Neural cell (in vitro differentiated cells): ENCODE measurements at regions not wholly inside any gene's neighbourhood (a gene's known extent, or its start where the extent isn't known, plus 50 kb on each side); places are given as distances from the start of the nearest gene placed in this dataset.

ENCODE experiments used
- H2AFZ ChIP-seq: fragments of 200-600, 300-800 bp; sonication (generic), shearing (Covaris generic); 2 replicates; pipeline ENCODE4 v1.6.0; 2014; ENCODE audit warnings: low read depth, mild to moderate bottlenecking, antibody characterized with exemption, low read length, moderate library complexity
- H3F3A ChIP-seq: fragments of 200-600 bp; shearing (Covaris generic); 2 replicates; pipeline ENCODE4 v1.6.1; 2016; ENCODE audit warnings: mild to moderate bottlenecking, moderate library complexity, mixed read lengths, antibody characterized with exemption, low read length; ENCODE audit not compliant: insufficient read depth, poor library complexity, severe bottlenecking
- H3K27ac ChIP-seq: fragments of 200-600, 300-800 bp; sonication (generic), shearing (Covaris generic); 2 replicates; pipeline ENCODE4 v1.5.1; 2014; ENCODE audit warnings: mild to moderate bottlenecking, low read length, moderate library complexity
- H3K27me3 ChIP-seq: fragments of 300-800, 200-600 bp; sonication (generic), shearing (Covaris generic); 2 replicates; pipeline ENCODE4 v1.6.0; 2014; ENCODE audit warnings: mild to moderate bottlenecking, low read depth, low read length, moderate library complexity; ENCODE audit not compliant: insufficient read depth
- H3K36me3 ChIP-seq: fragments of 300-800, 200-600 bp; sonication (generic), shearing (Covaris generic); 2 replicates; pipeline ENCODE4 v1.5.1; 2014; ENCODE audit warnings: mild to moderate bottlenecking, antibody characterized with exemption, low read length, moderate library complexity; ENCODE audit not compliant: insufficient read depth
- H3K4me2 ChIP-seq: fragments of 300-800, 200-600 bp; sonication (generic), shearing (Covaris generic); 2 replicates; pipeline ENCODE4 v1.6.0; 2014; ENCODE audit warnings: mild to moderate bottlenecking, low read length
- H3K4me3 ChIP-seq: fragments of 300-800, 200-600 bp; sonication (generic), shearing (Covaris generic); 2 replicates; pipeline ENCODE4 v1.5.1; 2014; ENCODE audit warnings: mild to moderate bottlenecking, low read length, moderate library complexity
- H3K79me2 ChIP-seq: fragments of 200-600 bp; shearing (Covaris generic); replicated peaks from 2 replicates; pipeline ENCODE4 v1.6.0; 2014; ENCODE audit warnings: mild to moderate bottlenecking, low read length, moderate library complexity; ENCODE audit not compliant: insufficient read depth
- H3K9ac ChIP-seq: fragments of 300-800, 200-600 bp; sonication (generic), shearing (Covaris generic); 2 replicates; pipeline ENCODE4 v1.6.1; 2016; ENCODE audit warnings: mild to moderate bottlenecking, low read length, mixed read lengths
- H3K9me2 ChIP-seq: fragments of 200-600 bp; shearing (Covaris generic); 2 replicates; pipeline ENCODE4 v1.6.1; 2016; ENCODE audit warnings: mild to moderate bottlenecking, low read length, mixed read lengths; ENCODE audit not compliant: insufficient read depth
- H3K9me3 ChIP-seq: fragments of 200-600, 300-800 bp; sonication (generic), shearing (Covaris generic); 2 replicates; pipeline ENCODE4 v1.6.1; 2016; ENCODE audit warnings: mild to moderate bottlenecking, mixed run types, low read length, moderate library complexity, mixed read lengths
- H4K20me1 ChIP-seq: fragments of 200-600 bp; shearing (Covaris generic); 2 replicates; pipeline ENCODE4 v1.6.1; 2016; ENCODE audit warnings: mild to moderate bottlenecking, mixed run types; ENCODE audit not compliant: insufficient read depth
- CTCF ChIP-seq: fragments of 450-650 bp; IDR thresholded peaks from 2 replicates; pipeline ENCODE4 v1.5.1; 2014; ENCODE audit warnings: antibody characterized with exemption, mild to moderate bottlenecking, moderate library complexity; ENCODE audit not compliant: poor library complexity, severe bottlenecking
- EP300 ChIP-seq: fragments of 450-650 bp; conservative IDR thresholded peaks from 2 replicates; pipeline ENCODE4 v1.6.1; 2014; ENCODE audit warnings: antibody characterized with exemption, mild to moderate bottlenecking, moderate library complexity; ENCODE audit not compliant: poor library complexity, severe bottlenecking
- EZH2 ChIP-seq: fragments of 200-600, 300-800 bp; shearing (Covaris generic), sonication (generic); IDR thresholded peaks from 2 replicates; pipeline ENCODE4 v1.6.1; 2014; ENCODE audit warnings: antibody characterized with exemption, low read length, borderline replicate concordance, mild to moderate bottlenecking; ENCODE audit not compliant: insufficient read depth, poor library complexity, severe bottlenecking
- MXI1 ChIP-seq: fragments of 450-650 bp; conservative IDR thresholded peaks from 2 replicates; pipeline ENCODE4 v1.6.1; 2014; ENCODE audit warnings: antibody characterized with exemption, mild to moderate bottlenecking; ENCODE audit not compliant: poor library complexity, severe bottlenecking
- POLR2AphosphoS5 ChIP-seq: IDR thresholded peaks from 2 replicates; pipeline ENCODE4 v1.6.1; 2012
- RAD21 ChIP-seq: fragments of 450-650 bp; conservative IDR thresholded peaks from 2 replicates; pipeline ENCODE4 v1.6.1; 2014; ENCODE audit warnings: antibody characterized with exemption, mild to moderate bottlenecking, moderate library complexity
- REST ChIP-seq: IDR thresholded peaks from 2 replicates; pipeline ENCODE4 v1.6.1; 2012; ENCODE audit warnings: borderline replicate concordance
- SMC3 ChIP-seq: fragments of 450-650 bp; conservative IDR thresholded peaks from 2 replicates; pipeline ENCODE4 v1.6.1; 2014; ENCODE audit warnings: antibody characterized with exemption, mild to moderate bottlenecking, moderate library complexity; ENCODE audit not compliant: poor library complexity
- TAF1 ChIP-seq: IDR thresholded peaks from 2 replicates; pipeline ENCODE4 v1.6.1; 2012; ENCODE audit warnings: low read depth

DNA sequence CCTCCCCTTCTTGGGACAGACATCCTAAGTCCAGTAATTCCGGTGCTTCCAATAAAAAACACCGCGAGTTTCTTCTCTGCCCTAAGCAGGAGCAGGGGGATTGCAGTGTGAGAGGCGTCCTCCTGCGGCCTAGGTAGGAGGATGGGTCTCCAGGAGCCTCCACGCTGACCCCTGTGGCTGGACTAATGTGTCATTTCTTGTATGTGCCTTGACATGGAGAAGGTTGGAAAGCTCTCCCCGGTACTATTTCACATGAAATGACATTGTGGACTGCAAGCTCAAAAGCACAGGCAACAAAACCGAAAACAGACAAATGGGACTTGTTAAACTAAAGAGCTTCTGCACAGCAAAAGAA, 66.6 kb upstream of the ENPP6 start:
- H3K4me3 ChIP-seq, result no peak overlapping the region
- no peaks in the 10 kb centered on the region for H3K79me2 ChIP-seq
- H3K27me3 ChIP-seq, result no peaks in the 10 kb centered on the region
- TF ChIP-seq SMC3 (no peak), MXI1 (no peak), TAF1 (no peak), CTCF (no peak), EP300 (no peak), REST (no peak), EZH2 (no peak), POLR2AphosphoS5 (no peak), RAD21 (no peak)
- H3K9me2 ChIP-seq, result no peaks in the 10 kb centered on the region
- H3K36me3 ChIP-seq, result no peaks in the 10 kb centered on the region
- H3K9me3 ChIP-seq, result no peaks in the 10 kb centered on the region
- H3K27ac ChIP-seq, result no peak overlapping the region
- H3F3A ChIP-seq, result no peaks in the 10 kb centered on the region
- H4K20me1 ChIP-seq, result no peaks in the 10 kb centered on the region
- H3K9ac ChIP-seq, result no peak overlapping the region
- no peak overlapping the region for H3K4me2 ChIP-seq
- no peak overlapping the region for H2AFZ ChIP-seq

- Histone ChIP-seq H3K27ac (no peak overlapping the region), H3K9ac (no peak overlapping the region), H3K9me3 (no peaks in the 10 kb centered on the region), H2AFZ (no peak overlapping the region), H3K79me2 (no peaks in the 10 kb centered on the region), H3K4me2 (no peak overlapping the region), H4K20me1 (no peaks in the 10 kb centered on the region), H3K36me3 (no peaks in the 10 kb centered on the region), H3K27me3 (no peaks in the 10 kb centered on the region), H3F3A (no peaks in the 10 kb centered on the region), H3K4me3 (no peak overlapping the region), H3K9me2 (no peaks in the 10 kb centered on the region)
- TF ChIP-seq EP300 (no peak), REST (no peak), TAF1 (no peak), SMC3 (no peak), RAD21 (no peak), CTCF (no peak), POLR2AphosphoS5 (no peak), MXI1 (no peak), EZH2 (no peak)
Observed at GRCh38 chr4:184283659-184284335, 66.1 kb upstream of the ENPP6 start.
